SK-N-SH (cell line): ENCODE measurements at regions not wholly inside any gene's neighbourhood (a gene's known extent, or its start where the extent isn't known, plus 50 kb on each side); places are given as distances from the start of the nearest gene placed in this dataset.

Source experiments
- CTCF ChIA-PET: fragments of 300-600, 350-600 bp; formaldehyde crosslinking; extraction: SDS; loops from one replicate; lab custom pipeline; 2021; lab: Yijun Ruan, JAX
- POLR2A ChIA-PET: fragments of 350-600 bp; sonication (Branson Sonifier 250); formaldehyde crosslinking; extraction: SDS; loops from one replicate; lab custom pipeline; 2020; ENCODE audit warnings: antibody characterized with exemption, inconsistent platforms; lab: Yijun Ruan, JAX
- DNase-seq: peaks from one replicate; pipeline ENCODE4 v3.0.0; 2012
- H2AFZ ChIP-seq: fragments of 200-600 bp; sonication (generic); 2 replicates; pipeline ENCODE4 v1.8.1; 2016; ENCODE audit warnings: antibody characterized with exemption, mild to moderate bottlenecking, low read depth
- H3F3A ChIP-seq: fragments of 200-600 bp; sonication (generic); replicated peaks from 2 replicates; pipeline ENCODE3; 2016; ENCODE audit warnings: antibody characterized with exemption, mild to moderate bottlenecking; ENCODE audit not compliant: insufficient read depth
- H3K27ac ChIP-seq, 2 experiments: fragments of 200-500 bp in 1 of 2; fragments of 200-600 bp in 1 of 2; sonication (Bioruptor generic) in 1 of 2; sonication (generic), shearing (Covaris generic) in 1 of 2; 2 replicates each; pipeline versions ENCODE4 v1.5.1 to v1.6.1; 2014 to 2016; ENCODE audit warnings: low read depth in 2 of 2, inconsistent platforms in 1 of 2, low read length in 1 of 2, mild to moderate bottlenecking in 1 of 2, mixed read lengths in 1 of 2
- H3K27me3 ChIP-seq: fragments of 200-600 bp; sonication (generic), shearing (Covaris generic); 2 replicates; pipeline ENCODE4 v1.6.1; 2016; ENCODE audit warnings: mixed run types; ENCODE audit not compliant: insufficient read depth
- H3K36me3 ChIP-seq, 2 experiments: fragments of 200-500 bp in 1 of 2; fragments of 200-600 bp in 1 of 2; sonication (Bioruptor generic) in 1 of 2; sonication (generic) in 1 of 2; replicated peaks in 1 of 2; 2 replicates each; pipeline versions ENCODE3 to v1.5.1; 2014 to 2016; ENCODE audit warnings: low read length in 1 of 2, mild to moderate bottlenecking in 1 of 2; ENCODE audit not compliant: insufficient read depth in 2 of 2, control insufficient read depth in 1 of 2
- H3K4me1 ChIP-seq, 2 experiments: fragments of 200-500 bp in 1 of 2; fragments of 200-600 bp in 1 of 2; sonication (Bioruptor generic) in 1 of 2; sonication (generic), shearing (Covaris generic) in 1 of 2; 2 replicates each; pipeline versions ENCODE4 v1.5.1 to v1.6.1; 2014 to 2016; ENCODE audit warnings: low read depth in 1 of 2, low read length in 1 of 2, mixed run types in 1 of 2; ENCODE audit not compliant: insufficient read depth in 2 of 2, control insufficient read depth in 1 of 2
- H3K4me2 ChIP-seq: fragments of 200-600 bp; sonication (generic), shearing (Covaris generic); 2 replicates; pipeline ENCODE4 v1.6.1; 2017; ENCODE audit warnings: mixed run types
- H3K4me3 ChIP-seq, 2 experiments: fragments of 200-500 bp in 1 of 2; fragments of 200-600 bp in 1 of 2; sonication (Bioruptor generic) in 1 of 2; sonication (generic), shearing (Covaris generic) in 1 of 2; 2 replicates each; pipeline versions ENCODE4 v1.5.1 to v1.8.1; 2014 to 2016; ENCODE audit warnings: low read depth in 2 of 2, inconsistent platforms in 1 of 2, low read length in 1 of 2, mild to moderate bottlenecking in 1 of 2, mixed read lengths in 1 of 2, moderate library complexity in 1 of 2
- H3K79me2 ChIP-seq: fragments of 200-600 bp; sonication (generic); 2 replicates; pipeline ENCODE4 v1.8.1; 2017; ENCODE audit warnings: mild to moderate bottlenecking; ENCODE audit not compliant: insufficient read depth
- H3K9ac ChIP-seq: fragments of 200-600 bp; sonication (generic); 2 replicates; pipeline ENCODE4 v1.6.1; 2017; ENCODE audit warnings: mixed run types
- H3K9me2 ChIP-seq: fragments of 200-600 bp; sonication (generic); 2 replicates; pipeline ENCODE4 v1.6.1; 2017; ENCODE audit warnings: mixed run types
- H3K9me3 ChIP-seq: fragments of 200-600 bp; sonication (generic); 2 replicates; pipeline ENCODE4 v1.6.1; 2017; ENCODE audit warnings: mixed run types, mild to moderate bottlenecking, moderate library complexity
- H4K20me1 ChIP-seq: fragments of 200-600 bp; sonication (generic); 2 replicates; pipeline ENCODE4 v1.6.1; 2017; ENCODE audit warnings: mild to moderate bottlenecking, mixed run types; ENCODE audit not compliant: insufficient read depth
- CHD2 ChIP-seq: fragments of 150-350 bp; IDR thresholded peaks from 2 replicates; pipeline ENCODE4 v1.6.1; 2018; ENCODE audit warnings: low read length; ENCODE audit not compliant: partially characterized antibody
- ELF1 ChIP-seq: IDR thresholded peaks from 2 replicates; pipeline ENCODE4 v1.4.0; 2012
- EZH2phosphoT487 ChIP-seq: fragments of 200-600 bp; sonication (generic); IDR thresholded peaks from 2 replicates; pipeline ENCODE4 v1.6.1; 2017; ENCODE audit warnings: low read depth, mixed run types, mild to moderate bottlenecking, antibody characterized with exemption, moderate library complexity, borderline replicate concordance
- FOSL2 ChIP-seq: IDR thresholded peaks from 2 replicates; pipeline ENCODE4 v1.4.0; 2012; ENCODE audit warnings: low read depth, mild to moderate bottlenecking, moderate library complexity, borderline replicate concordance
- FOXM1 ChIP-seq: IDR thresholded peaks from 2 replicates; pipeline ENCODE4 v1.4.0; 2012; ENCODE audit warnings: low read depth, mild to moderate bottlenecking
- MEF2A ChIP-seq: IDR thresholded peaks from 2 replicates; pipeline ENCODE4 v1.4.0; 2012; ENCODE audit warnings: low read depth, borderline replicate concordance
- NRF1 ChIP-seq: IDR thresholded peaks from 2 replicates; pipeline ENCODE4 v1.6.1; 2012; ENCODE audit warnings: low read depth, mild to moderate bottlenecking, low read length
- POLR2AphosphoS5 ChIP-seq: IDR thresholded peaks from 2 replicates; pipeline ENCODE4 v1.6.1; 2012; ENCODE audit warnings: low read depth, low read length
- RAD21 ChIP-seq: IDR thresholded peaks from 2 replicates; pipeline ENCODE4 v1.6.1; 2012; ENCODE audit warnings: mild to moderate bottlenecking, low read length
- RFX5 ChIP-seq: IDR thresholded peaks from 2 replicates; pipeline ENCODE4 v1.6.1; 2012; ENCODE audit warnings: mild to moderate bottlenecking, improper control_type of control experiment, low read length
- SMC3 ChIP-seq: IDR thresholded peaks from 2 replicates; pipeline ENCODE4 v1.6.1; 2012; ENCODE audit warnings: low read depth, low read length, improper control_type of control experiment
- TEAD4 ChIP-seq: IDR thresholded peaks from 2 replicates; pipeline ENCODE4 v1.4.0; 2012; ENCODE audit warnings: mild to moderate bottlenecking, borderline replicate concordance; ENCODE audit not compliant: insufficient read depth
- YY1 ChIP-seq: IDR thresholded peaks from 2 replicates; pipeline ENCODE4 v1.4.0; 2012; ENCODE audit warnings: low read depth, mild to moderate bottlenecking
- WGBS: methylation state at CpG from one replicate; pipeline ENCODE4 v1.1.6; 2017; ENCODE audit warnings: low lambda C conversion rate; 5-methylcytosine and 5-hydroxymethylcytosine counted together
- TF ChIP-seq, protein P1 (sequence below): IDR thresholded peaks from 2 replicates; pipeline ENCODE4 v1.6.1; 2012; ENCODE audit warnings: mild to moderate bottlenecking, low read depth, low read length, moderate library complexity
- TF ChIP-seq, protein P2 (sequence below): fragments of 200-600 bp; sonication (generic); IDR thresholded peaks from 2 replicates; pipeline ENCODE4 v1.6.1; 2017; ENCODE audit warnings: antibody characterized with exemption, mild to moderate bottlenecking, moderate library complexity
- TF ChIP-seq, protein P3 (sequence below): IDR thresholded peaks from 2 replicates; pipeline ENCODE4; 2012
- TF ChIP-seq, protein P4 (sequence below): fragments of 150-350 bp; IDR thresholded peaks from 2 replicates; pipeline ENCODE4 v1.6.1; 2017; ENCODE audit warnings: antibody characterized with exemption, low read length, low read depth, borderline replicate concordance
- TF ChIP-seq, protein P5 (sequence below): fragments of 150-350 bp; IDR thresholded peaks from 2 replicates; pipeline ENCODE4 v1.6.1; 2016; ENCODE audit warnings: mild to moderate bottlenecking, low read depth, low read length

DNA sequence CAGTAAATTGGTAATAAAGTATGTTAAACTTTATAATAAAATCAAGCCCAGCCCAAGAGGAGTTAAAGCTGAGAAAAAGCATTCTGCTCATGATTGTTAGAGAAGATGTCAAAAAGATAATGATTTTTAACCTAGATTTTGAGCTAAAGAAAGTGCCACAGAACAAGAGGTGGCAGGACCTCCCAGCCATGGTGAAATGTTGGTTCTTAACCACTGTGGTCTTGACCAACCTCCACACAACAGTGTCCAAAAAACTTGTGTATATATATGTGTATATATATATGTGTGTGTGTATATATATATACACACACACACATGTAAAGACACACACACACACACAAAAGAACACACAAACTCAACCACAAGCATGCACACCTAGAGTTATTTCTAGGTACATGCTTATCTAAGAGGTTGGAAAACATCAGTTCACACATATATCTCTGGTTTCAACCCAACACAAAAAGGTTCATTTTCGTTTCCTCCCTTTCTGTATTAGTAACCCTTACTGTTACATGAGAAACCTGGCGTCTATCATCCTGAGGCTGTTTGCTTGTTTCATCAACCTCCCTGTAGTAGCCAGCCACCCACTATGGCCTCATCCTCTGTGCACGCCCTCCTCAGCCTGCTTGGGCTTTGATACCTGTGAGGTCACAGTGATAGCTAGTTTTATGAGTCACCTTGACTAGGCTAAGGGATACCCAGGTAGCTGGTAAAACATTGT, 631.8 kb upstream of the ID2 start:
- Histone ChIP-seq H3K27ac (no peak overlapping the region), H3K4me1 (peaks cover 0 to 10% of the 10 kb centered on the region in 2 experiments; a peak in 2 of 4 replicates), H2AFZ (no peak overlapping the region), H3K4me2 (no peak overlapping the region), H3K4me3 (no peak overlapping the region), H3K9me2 (no peaks in the 10 kb centered on the region), H3K79me2 (no peaks in the 10 kb centered on the region), H4K20me1 (no peaks in the 10 kb centered on the region), H3K9me3 (no peaks in the 10 kb centered on the region), H3F3A (no peaks in the 10 kb centered on the region), H3K27me3 (no peaks in the 10 kb centered on the region), H3K36me3 (no peaks in the 10 kb centered on the region), H3K9ac (no peak overlapping the region)
- CTCF ChIA-PET, result no interaction called here
- WGBS, result 69% methylated on average over 3 of the region's 3 CpGs
- POLR2A ChIA-PET, result no interaction called here
- no peak for DNase-seq
- TF ChIP-seq, protein P1, sequence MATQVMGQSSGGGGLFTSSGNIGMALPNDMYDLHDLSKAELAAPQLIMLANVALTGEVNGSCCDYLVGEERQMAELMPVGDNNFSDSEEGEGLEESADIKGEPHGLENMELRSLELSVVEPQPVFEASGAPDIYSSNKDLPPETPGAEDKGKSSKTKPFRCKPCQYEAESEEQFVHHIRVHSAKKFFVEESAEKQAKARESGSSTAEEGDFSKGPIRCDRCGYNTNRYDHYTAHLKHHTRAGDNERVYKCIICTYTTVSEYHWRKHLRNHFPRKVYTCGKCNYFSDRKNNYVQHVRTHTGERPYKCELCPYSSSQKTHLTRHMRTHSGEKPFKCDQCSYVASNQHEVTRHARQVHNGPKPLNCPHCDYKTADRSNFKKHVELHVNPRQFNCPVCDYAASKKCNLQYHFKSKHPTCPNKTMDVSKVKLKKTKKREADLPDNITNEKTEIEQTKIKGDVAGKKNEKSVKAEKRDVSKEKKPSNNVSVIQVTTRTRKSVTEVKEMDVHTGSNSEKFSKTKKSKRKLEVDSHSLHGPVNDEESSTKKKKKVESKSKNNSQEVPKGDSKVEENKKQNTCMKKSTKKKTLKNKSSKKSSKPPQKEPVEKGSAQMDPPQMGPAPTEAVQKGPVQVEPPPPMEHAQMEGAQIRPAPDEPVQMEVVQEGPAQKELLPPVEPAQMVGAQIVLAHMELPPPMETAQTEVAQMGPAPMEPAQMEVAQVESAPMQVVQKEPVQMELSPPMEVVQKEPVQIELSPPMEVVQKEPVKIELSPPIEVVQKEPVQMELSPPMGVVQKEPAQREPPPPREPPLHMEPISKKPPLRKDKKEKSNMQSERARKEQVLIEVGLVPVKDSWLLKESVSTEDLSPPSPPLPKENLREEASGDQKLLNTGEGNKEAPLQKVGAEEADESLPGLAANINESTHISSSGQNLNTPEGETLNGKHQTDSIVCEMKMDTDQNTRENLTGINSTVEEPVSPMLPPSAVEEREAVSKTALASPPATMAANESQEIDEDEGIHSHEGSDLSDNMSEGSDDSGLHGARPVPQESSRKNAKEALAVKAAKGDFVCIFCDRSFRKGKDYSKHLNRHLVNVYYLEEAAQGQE, result no peak
- TF ChIP-seq RAD21 (no peak), ELF1 (no peak), RFX5 (no peak)
- TF ChIP-seq, protein P2, sequence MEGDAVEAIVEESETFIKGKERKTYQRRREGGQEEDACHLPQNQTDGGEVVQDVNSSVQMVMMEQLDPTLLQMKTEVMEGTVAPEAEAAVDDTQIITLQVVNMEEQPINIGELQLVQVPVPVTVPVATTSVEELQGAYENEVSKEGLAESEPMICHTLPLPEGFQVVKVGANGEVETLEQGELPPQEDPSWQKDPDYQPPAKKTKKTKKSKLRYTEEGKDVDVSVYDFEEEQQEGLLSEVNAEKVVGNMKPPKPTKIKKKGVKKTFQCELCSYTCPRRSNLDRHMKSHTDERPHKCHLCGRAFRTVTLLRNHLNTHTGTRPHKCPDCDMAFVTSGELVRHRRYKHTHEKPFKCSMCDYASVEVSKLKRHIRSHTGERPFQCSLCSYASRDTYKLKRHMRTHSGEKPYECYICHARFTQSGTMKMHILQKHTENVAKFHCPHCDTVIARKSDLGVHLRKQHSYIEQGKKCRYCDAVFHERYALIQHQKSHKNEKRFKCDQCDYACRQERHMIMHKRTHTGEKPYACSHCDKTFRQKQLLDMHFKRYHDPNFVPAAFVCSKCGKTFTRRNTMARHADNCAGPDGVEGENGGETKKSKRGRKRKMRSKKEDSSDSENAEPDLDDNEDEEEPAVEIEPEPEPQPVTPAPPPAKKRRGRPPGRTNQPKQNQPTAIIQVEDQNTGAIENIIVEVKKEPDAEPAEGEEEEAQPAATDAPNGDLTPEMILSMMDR, result no peak

DNA sequence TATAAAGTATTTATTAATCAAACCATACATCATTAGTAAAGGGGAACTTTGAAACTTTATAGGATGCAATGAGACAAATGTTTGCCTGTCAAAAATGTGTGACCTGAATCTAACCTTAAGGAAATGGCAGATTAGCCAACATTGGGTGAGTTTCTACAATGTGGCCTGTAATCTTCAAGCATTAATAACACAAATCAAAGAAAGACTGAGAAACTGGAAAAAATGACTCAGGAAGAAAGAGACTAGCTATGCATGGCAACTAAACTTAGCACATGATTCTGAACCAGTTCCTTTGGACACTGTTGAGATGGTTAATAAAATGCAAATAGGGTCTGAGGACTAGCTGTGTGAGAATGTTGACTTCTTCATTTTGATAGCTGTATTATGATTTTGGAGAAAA, 628.6 kb upstream of the ID2 start:
- no peaks in the 10 kb centered on the region for H3K36me3 ChIP-seq
- H3K4me3 ChIP-seq, result no peak overlapping the region
- no peaks in the 10 kb centered on the region for H3K27me3 ChIP-seq
- H2AFZ ChIP-seq, result no peak overlapping the region
- no peak overlapping the region for H3K4me2 ChIP-seq
- CTCF ChIA-PET, result interaction anchor here (0.8 to 2.4 kb wide), 2 partner anchors 8 to 28 kb away, joined by 3 to 9 read pairs; no protein-coding TSS in a partner anchor
- no peak overlapping the region for H3K27ac ChIP-seq
- POLR2A ChIA-PET, result interaction anchor here (1.3 kb wide), 1 partner anchor 9 kb away, joined by 3 read pairs; no protein-coding TSS in a partner anchor
- H3K9me3 ChIP-seq, result no peaks in the 10 kb centered on the region
- no peaks in the 10 kb centered on the region for H3F3A ChIP-seq
- no peaks in the 10 kb centered on the region for H3K9me2 ChIP-seq
- no peaks in the 10 kb centered on the region for H4K20me1 ChIP-seq
- DNase-seq, result no peak
- no peak overlapping the region for H3K9ac ChIP-seq
- H3K4me1 ChIP-seq, result peaks cover 0 to 11% of the 10 kb centered on the region in 2 experiments; a peak in 2 of 4 replicates
- no peaks in the 10 kb centered on the region for H3K79me2 ChIP-seq
- no peak for TF ChIP-seq CHD2
- TF ChIP-seq, protein P3, sequence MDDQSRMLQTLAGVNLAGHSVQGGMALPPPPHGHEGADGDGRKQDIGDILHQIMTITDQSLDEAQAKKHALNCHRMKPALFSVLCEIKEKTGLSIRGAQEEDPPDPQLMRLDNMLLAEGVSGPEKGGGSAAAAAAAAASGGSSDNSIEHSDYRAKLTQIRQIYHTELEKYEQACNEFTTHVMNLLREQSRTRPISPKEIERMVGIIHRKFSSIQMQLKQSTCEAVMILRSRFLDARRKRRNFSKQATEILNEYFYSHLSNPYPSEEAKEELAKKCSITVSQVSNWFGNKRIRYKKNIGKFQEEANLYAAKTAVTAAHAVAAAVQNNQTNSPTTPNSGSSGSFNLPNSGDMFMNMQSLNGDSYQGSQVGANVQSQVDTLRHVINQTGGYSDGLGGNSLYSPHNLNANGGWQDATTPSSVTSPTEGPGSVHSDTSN, result no peak
- TF ChIP-seq RFX5, result no peak
- TF ChIP-seq, protein P4, sequence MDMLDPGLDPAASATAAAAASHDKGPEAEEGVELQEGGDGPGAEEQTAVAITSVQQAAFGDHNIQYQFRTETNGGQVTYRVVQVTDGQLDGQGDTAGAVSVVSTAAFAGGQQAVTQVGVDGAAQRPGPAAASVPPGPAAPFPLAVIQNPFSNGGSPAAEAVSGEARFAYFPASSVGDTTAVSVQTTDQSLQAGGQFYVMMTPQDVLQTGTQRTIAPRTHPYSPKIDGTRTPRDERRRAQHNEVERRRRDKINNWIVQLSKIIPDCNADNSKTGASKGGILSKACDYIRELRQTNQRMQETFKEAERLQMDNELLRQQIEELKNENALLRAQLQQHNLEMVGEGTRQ, result no peak
- no peak for TF ChIP-seq RAD21
- no peak for TF ChIP-seq NRF1
- no peak for TF ChIP-seq POLR2AphosphoS5
- TF ChIP-seq, protein P5, sequence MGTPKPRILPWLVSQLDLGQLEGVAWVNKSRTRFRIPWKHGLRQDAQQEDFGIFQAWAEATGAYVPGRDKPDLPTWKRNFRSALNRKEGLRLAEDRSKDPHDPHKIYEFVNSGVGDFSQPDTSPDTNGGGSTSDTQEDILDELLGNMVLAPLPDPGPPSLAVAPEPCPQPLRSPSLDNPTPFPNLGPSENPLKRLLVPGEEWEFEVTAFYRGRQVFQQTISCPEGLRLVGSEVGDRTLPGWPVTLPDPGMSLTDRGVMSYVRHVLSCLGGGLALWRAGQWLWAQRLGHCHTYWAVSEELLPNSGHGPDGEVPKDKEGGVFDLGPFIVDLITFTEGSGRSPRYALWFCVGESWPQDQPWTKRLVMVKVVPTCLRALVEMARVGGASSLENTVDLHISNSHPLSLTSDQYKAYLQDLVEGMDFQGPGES, result no peak
- no peak for TF ChIP-seq YY1
- no peak for TF ChIP-seq TEAD4
- no peak for TF ChIP-seq EZH2phosphoT487
- TF ChIP-seq ELF1, result no peak
- TF ChIP-seq FOXM1, result no peak
- no peak for TF ChIP-seq SMC3
- TF ChIP-seq FOSL2, result no peak
- TF ChIP-seq MEF2A, result no peak
